NB4 (cell line): ENCODE measurements at regions not wholly inside any gene's neighbourhood (a gene's known extent, or its start where the extent isn't known, plus 50 kb on each side); places are given as distances from the start of the nearest gene placed in this dataset.

Experiments used
- POLR2A ChIP-seq: IDR thresholded peaks from 2 replicates; pipeline ENCODE4 v1.6.1; 2011; ENCODE audit warnings: mild to moderate bottlenecking; ENCODE audit not compliant: insufficient read length; ENCODE audit errors: extremely low read depth
- TF ChIP-seq, protein P1 (sequence below): IDR thresholded peaks from one replicate; pipeline ENCODE4 v1.5.1; 2012; ENCODE audit warnings: low read depth, low read length

DNA sequence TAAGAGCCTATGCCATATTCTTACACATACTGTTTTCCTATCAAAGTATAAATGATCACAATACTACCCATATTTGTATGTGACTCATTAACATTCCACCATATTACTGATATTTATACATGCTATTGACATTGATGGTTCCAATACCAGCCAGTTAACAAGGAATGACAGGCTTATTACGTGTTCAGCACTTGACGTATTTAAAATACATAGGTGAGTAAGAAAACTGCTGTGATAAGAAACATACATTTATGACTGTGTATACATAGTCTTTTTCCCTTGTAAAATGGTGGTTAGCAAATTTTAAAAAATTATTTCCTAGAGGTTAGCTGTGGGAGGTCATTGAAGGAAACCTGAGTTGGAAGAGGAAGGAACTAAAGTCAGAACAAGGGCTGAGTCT is 81.1 kb upstream of the NEUROD6 start:
- TF ChIP-seq, protein P1, sequence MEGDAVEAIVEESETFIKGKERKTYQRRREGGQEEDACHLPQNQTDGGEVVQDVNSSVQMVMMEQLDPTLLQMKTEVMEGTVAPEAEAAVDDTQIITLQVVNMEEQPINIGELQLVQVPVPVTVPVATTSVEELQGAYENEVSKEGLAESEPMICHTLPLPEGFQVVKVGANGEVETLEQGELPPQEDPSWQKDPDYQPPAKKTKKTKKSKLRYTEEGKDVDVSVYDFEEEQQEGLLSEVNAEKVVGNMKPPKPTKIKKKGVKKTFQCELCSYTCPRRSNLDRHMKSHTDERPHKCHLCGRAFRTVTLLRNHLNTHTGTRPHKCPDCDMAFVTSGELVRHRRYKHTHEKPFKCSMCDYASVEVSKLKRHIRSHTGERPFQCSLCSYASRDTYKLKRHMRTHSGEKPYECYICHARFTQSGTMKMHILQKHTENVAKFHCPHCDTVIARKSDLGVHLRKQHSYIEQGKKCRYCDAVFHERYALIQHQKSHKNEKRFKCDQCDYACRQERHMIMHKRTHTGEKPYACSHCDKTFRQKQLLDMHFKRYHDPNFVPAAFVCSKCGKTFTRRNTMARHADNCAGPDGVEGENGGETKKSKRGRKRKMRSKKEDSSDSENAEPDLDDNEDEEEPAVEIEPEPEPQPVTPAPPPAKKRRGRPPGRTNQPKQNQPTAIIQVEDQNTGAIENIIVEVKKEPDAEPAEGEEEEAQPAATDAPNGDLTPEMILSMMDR: no peak
- no peak for TF ChIP-seq POLR2A
